Psoas muscle (tissue), 7 donors: ENCODE measurements at regions not wholly inside any gene's neighbourhood (a gene's known extent, or its start where the extent isn't known, plus 50 kb on each side); places are given as distances from the start of the nearest gene placed in this dataset.

ENCODE experiments used
- ATAC-seq, 4 donors: fragments of 200-7000 bp; cut with Tn5 transposase; one replicate each; pipeline ENCODE4 v1.9.1; 2020; ENCODE audit warnings: moderate library complexity in 3 of 4, mild to moderate bottlenecking in 2 of 4
- DNase-seq, 2 donors: peaks; one replicate each; pipeline ENCODE4 v3.0.0-alpha.2; 2020
- H3K27ac ChIP-seq: fragments of 200-600 bp; one replicate; pipeline ENCODE4 v1.8.0; 2022
- H3K27me3 ChIP-seq, 3 donors: fragments of 200-600 bp in 1 of 3; one replicate each; pipeline versions ENCODE4 v1.6.1 to v1.8.0; 2013 to 2022; ENCODE audit warnings: low read length in 2 of 3, mild to moderate bottlenecking in 2 of 3, moderate library complexity in 1 of 3; ENCODE audit not compliant: insufficient read depth in 3 of 3
- H3K36me3 ChIP-seq, 2 donors: fragments of 200-600 bp in 1 of 2; one replicate each; pipeline versions ENCODE4 v1.6.1 to v1.8.0; 2013 to 2022; ENCODE audit warnings: low read depth in 1 of 2, mild to moderate bottlenecking in 1 of 2, moderate library complexity in 1 of 2; ENCODE audit not compliant: insufficient read depth in 1 of 2
- H3K4me1 ChIP-seq: fragments of 200-600 bp; one replicate; pipeline ENCODE4 v1.8.0; 2022
- H3K4me3 ChIP-seq: fragments of 200-600 bp; one replicate; pipeline ENCODE4 v1.8.0; 2022; ENCODE audit warnings: mild to moderate bottlenecking
- H3K9me3 ChIP-seq: fragments of 200-600 bp; one replicate; pipeline ENCODE4 v1.8.0; 2022
- WGBS, 3 donors: extraction: QIAGEN DNeasy Blood & Tissue Kit; methylation state at CpG; one replicate each; pipeline versions ENCODE4 v1.1.6 to v1.1.7; 2013; 5-methylcytosine and 5-hydroxymethylcytosine counted together
- intact Hi-C, 2 donors: fragments of 100-400 bp; cut with DNase I; formaldehyde crosslinking; loops; one replicate each; pipeline versions ENCODE4 v1.11.0 to v1.14.2; 2022
- TF ChIP-seq, protein P1 (sequence below): fragments of 200-600 bp; IDR thresholded peaks from one replicate; pipeline ENCODE4 v1.8.0; 2022; ENCODE audit warnings: antibody characterized with exemption
- donor health status: healthy with polysubstance abuse.
- donor health status: DM: no; HTN: no; CAD: no; lungs with moderate emphysema.
- donor health status: Bipolar disorder and iron deficiency.
- donor health status: healthy.
- donor health status: DM: yes; HTN: yes; CAD: no.
- donor health status: DM: no; HTN: no; CAD: no.
- donor health status: DM: yes; HTN: yes; CAD: no.

DNA sequence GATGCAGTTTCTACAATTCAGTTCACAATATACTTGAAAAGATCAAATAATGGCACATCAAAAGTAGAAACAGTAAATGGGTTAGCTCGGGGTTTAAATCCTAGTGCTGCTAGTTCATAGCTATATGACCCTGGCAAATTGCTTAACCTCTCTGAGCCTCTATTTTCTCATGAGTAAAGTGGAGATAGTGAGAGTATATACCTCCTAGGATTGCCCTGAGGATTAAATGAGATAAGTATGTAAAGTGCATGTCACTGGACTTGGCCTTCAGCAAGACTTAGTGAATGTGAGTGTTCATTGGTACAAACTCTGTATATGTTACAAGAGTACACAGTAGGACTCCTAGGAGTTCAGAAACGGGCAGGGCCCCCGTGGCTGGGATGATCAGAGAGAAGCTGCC, 248.3 kb downstream of the DLEU7 start:
- H3K9me3 ChIP-seq, result no peaks in the 10 kb centered on the region
- no peaks in the 10 kb centered on the region for H3K27me3 ChIP-seq
- no peak overlapping the region for H3K27ac ChIP-seq
- intact Hi-C loops, result no loop called here
- peaks cover 5% of the 10 kb centered on the region for H3K4me1 ChIP-seq
- H3K4me3 ChIP-seq, result no peak overlapping the region
- ATAC-seq, result no peak
- WGBS, 3 donors, result 43 to 66% (median 57%) methylated on average over 3 of the region's 3 CpGs
- no peak for DNase-seq
- TF ChIP-seq, protein P1, sequence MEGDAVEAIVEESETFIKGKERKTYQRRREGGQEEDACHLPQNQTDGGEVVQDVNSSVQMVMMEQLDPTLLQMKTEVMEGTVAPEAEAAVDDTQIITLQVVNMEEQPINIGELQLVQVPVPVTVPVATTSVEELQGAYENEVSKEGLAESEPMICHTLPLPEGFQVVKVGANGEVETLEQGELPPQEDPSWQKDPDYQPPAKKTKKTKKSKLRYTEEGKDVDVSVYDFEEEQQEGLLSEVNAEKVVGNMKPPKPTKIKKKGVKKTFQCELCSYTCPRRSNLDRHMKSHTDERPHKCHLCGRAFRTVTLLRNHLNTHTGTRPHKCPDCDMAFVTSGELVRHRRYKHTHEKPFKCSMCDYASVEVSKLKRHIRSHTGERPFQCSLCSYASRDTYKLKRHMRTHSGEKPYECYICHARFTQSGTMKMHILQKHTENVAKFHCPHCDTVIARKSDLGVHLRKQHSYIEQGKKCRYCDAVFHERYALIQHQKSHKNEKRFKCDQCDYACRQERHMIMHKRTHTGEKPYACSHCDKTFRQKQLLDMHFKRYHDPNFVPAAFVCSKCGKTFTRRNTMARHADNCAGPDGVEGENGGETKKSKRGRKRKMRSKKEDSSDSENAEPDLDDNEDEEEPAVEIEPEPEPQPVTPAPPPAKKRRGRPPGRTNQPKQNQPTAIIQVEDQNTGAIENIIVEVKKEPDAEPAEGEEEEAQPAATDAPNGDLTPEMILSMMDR, result no peak
- no peaks in the 10 kb centered on the region for H3K36me3 ChIP-seq

DNA sequence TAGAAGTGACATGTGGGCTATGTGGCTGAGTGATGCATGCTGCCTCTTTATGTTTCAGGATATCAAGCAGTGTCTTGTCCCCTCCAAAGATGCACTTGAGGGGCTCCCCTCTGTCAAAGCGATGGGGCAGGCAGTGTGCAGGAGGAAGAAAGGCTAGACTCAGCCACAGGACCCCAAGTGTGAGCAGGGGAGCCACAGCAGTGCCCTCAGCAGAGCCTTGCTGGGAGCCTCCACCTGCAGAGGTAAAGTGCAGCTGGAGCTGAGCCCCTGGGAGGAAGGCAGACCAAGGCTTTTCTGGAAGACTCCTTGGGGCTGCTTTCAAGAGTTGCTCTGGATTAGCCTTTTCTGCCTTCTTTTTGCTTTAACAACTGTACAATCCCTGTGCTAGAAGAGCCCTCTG, 247.3 kb downstream of the DLEU7 start:
- 71 to 100% (median 100%) methylated on average over 1 of the region's 1 CpG for WGBS, 3 donors
- DNase-seq, result no peak
- H3K4me1 ChIP-seq, result peaks cover 4% of the 10 kb centered on the region
- intact Hi-C loops, result no loop called here
- H3K4me3 ChIP-seq, result no peak overlapping the region
- ATAC-seq, result no peak
- TF ChIP-seq, protein P1, result no peak
- H3K36me3 ChIP-seq, result no peaks in the 10 kb centered on the region
- no peaks in the 10 kb centered on the region for H3K27me3 ChIP-seq
- no peak overlapping the region for H3K27ac ChIP-seq
- no peaks in the 10 kb centered on the region for H3K9me3 ChIP-seq

DNA sequence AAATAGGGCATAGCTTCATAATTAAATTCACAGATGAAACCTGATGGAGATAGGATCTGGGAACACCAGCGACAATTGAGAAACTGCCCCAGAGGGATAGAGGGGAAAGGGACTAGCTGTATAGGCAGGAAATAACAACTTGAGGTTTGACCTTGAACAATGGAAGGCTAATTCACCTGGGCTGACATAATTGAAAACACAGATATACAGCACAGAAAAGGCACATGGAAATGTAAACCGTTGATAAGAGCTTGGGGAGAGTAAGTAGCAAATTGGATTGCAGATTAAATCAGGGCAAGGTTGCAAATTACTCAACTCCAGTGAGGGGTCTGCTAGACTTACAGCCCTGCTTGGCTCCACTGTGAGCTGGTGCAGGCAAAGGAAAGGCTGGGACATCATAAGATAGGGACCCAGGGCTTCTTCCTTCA, 246.7 kb downstream of the DLEU7 start:
- no peaks in the 10 kb centered on the region for H3K36me3 ChIP-seq
- H3K4me1 ChIP-seq, result peaks cover 4% of the 10 kb centered on the region
- intact Hi-C loops, result no loop called here

DNA sequence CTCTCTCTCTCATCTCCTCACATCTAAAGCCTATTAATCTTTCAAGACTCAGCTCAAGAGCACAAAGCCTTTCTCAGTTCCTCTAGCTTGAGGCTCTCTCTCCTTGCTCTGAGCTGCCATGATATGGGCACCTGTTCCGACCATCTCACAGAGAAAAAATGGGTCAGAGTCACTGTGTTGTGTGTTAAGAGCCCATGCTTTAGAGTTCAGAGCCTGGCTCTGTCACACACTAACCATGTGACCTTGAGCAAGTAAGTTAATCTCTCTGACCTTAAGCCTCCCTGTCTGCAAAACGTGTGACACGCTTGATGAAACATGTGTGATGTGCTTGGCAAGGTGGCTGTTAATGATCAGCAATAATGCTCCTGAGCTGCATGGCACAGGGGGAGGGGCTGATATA, 245.2 kb downstream of the DLEU7 start:
- ATAC-seq (peak; percentile 59 to 72 (median 61)), DNase-seq (no peak)
- Histone ChIP-seq H3K9me3 (no peaks in the 10 kb centered on the region), H3K4me1 (peaks cover 4% of the 10 kb centered on the region), H3K27me3 (no peaks in the 10 kb centered on the region), H3K36me3 (no peaks in the 10 kb centered on the region), H3K4me3 (no peak overlapping the region), H3K27ac (no peak overlapping the region)
- intact Hi-C loops, result no loop called here
- TF ChIP-seq, protein P1, result no peak
- 21 to 38% (median 24%) methylated on average over 3 of the region's 3 CpGs for WGBS, 3 donors

More for the DNA sequence above, 246.7 kb downstream of the DLEU7 start:
- no peak overlapping the region for H3K27ac ChIP-seq
- WGBS, 3 donors, result 69 to 84% (median 84%) methylated on average over 2 of the region's 2 CpGs
- ATAC-seq, result peak in 1 of 4 donors; percentile 37
- no peaks in the 10 kb centered on the region for H3K9me3 ChIP-seq
- H3K27me3 ChIP-seq, result no peaks in the 10 kb centered on the region
- H3K4me3 ChIP-seq, result no peak overlapping the region
- TF ChIP-seq, protein P1, result no peak
- DNase-seq, result no peak

DNA sequence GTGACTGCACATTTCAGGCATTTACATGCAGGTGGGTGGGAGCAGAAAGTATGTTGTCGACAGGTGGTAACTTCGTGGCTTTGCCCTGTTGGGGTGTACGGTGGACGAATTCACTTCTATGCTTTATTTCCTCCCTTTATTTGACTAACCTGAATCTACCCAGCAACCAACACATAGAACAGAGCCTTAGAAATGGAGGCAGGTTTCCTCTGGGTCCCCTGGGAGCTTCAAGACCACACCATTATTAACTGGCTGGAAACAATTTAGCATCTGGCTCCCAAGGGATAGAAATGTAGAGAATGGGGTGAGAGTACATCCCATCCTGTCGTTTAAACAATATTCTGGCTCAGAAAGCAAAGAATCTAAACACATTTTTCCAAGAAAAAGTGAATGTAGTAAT, 244.4 kb downstream of the DLEU7 start:
- DNase-seq (no peak), ATAC-seq (no peak)
- H3K27ac ChIP-seq, result no peak overlapping the region
- WGBS, 3 donors, result 39 to 61% (median 50%) methylated on average over 5 of the region's 5 CpGs
- no peak overlapping the region for H3K4me3 ChIP-seq
- H3K36me3 ChIP-seq, result no peaks in the 10 kb centered on the region
- H3K27me3 ChIP-seq, result no peaks in the 10 kb centered on the region
- H3K4me1 ChIP-seq, result peaks cover 4% of the 10 kb centered on the region
- intact Hi-C loops, result no loop called here
- H3K9me3 ChIP-seq, result no peaks in the 10 kb centered on the region
- TF ChIP-seq, protein P1, result no peak
